SK-N-SH treated with all-trans-retinoic acid at 6 μM for 48 hours (cell line): ENCODE measurements at regions not wholly inside any gene's neighbourhood (a gene's known extent, or its start where the extent isn't known, plus 50 kb on each side); places are given as distances from the start of the nearest gene placed in this dataset.

Source experiments
- ATAC-seq: fragments of 200-7000 bp; cut with Tn5 transposase; 3 replicates; pipeline ENCODE4 v1.9.1; 2020; ENCODE audit warnings: mild to moderate bottlenecking, moderate library complexity
- ARNTL ChIP-seq: fragments of 450-650 bp; formaldehyde crosslinking; IDR thresholded peaks from 2 replicates; pipeline ENCODE4 v1.5.0; 2020; ENCODE audit warnings: low read depth, mild to moderate bottlenecking, moderate library complexity, borderline replicate concordance
- BACH2 ChIP-seq: fragments of 250-450 bp; sonication (Bioruptor Pico); IDR thresholded peaks from 2 replicates; pipeline ENCODE4 v1.9.0; 2021; ENCODE audit warnings: mild to moderate bottlenecking, borderline replicate concordance
- CREB5 ChIP-seq: fragments of 250-450 bp; sonication (Bioruptor Pico); IDR thresholded peaks from 2 replicates; pipeline ENCODE4 v1.5.1; 2020; ENCODE audit warnings: low read depth, mild to moderate bottlenecking, moderate library complexity
- CSDC2 ChIP-seq: fragments of 250-450 bp; sonication (Bioruptor Pico); IDR thresholded peaks from 2 replicates; pipeline ENCODE4 v1.5.0; 2020; ENCODE audit warnings: mild to moderate bottlenecking, moderate library complexity
- CSRNP3 ChIP-seq: fragments of 250-450 bp; sonication (Bioruptor Pico); IDR thresholded peaks from 2 replicates; pipeline ENCODE4 v1.5.1; 2021; ENCODE audit warnings: mild to moderate bottlenecking, moderate library complexity
- ESRRG ChIP-seq: fragments of 250-450 bp; sonication (Bioruptor Pico); IDR thresholded peaks from 2 replicates; pipeline ENCODE4 v1.6.1; 2021; ENCODE audit warnings: mild to moderate bottlenecking
- GLIS3 ChIP-seq: fragments of 250-450 bp; sonication (Bioruptor Pico); IDR thresholded peaks from 2 replicates; pipeline ENCODE4 v1.5.0; 2020; ENCODE audit warnings: mild to moderate bottlenecking, moderate library complexity
- OSR1 ChIP-seq: fragments of 250-450 bp; sonication (Bioruptor Pico); IDR thresholded peaks from 2 replicates; pipeline ENCODE4 v1.8.0; 2022; ENCODE audit warnings: moderate library complexity, mild to moderate bottlenecking, inconsistent platforms
- PATZ1 ChIP-seq: fragments of 250-450 bp; sonication (Bioruptor Pico); IDR thresholded peaks from 2 replicates; pipeline ENCODE4 v1.8.0; 2020; ENCODE audit warnings: mild to moderate bottlenecking, moderate library complexity, borderline replicate concordance
- POU6F1 ChIP-seq: fragments of 250-450 bp; sonication (Bioruptor Pico); IDR thresholded peaks from 2 replicates; pipeline ENCODE4 v1.8.0; 2021; ENCODE audit warnings: low read depth, mild to moderate bottlenecking, moderate library complexity, borderline replicate concordance
- PPARA ChIP-seq: fragments of 250-450 bp; sonication (Bioruptor Pico); IDR thresholded peaks from 2 replicates; pipeline ENCODE4 v1.5.0; 2020; ENCODE audit warnings: mild to moderate bottlenecking, borderline replicate concordance
- RARB ChIP-seq: fragments of 250-450 bp; sonication (Bioruptor Pico); IDR thresholded peaks from 2 replicates; pipeline ENCODE4 v1.8.0; 2021; ENCODE audit warnings: mild to moderate bottlenecking, moderate library complexity
- SNAI2 ChIP-seq: fragments of 250-450 bp; sonication (Bioruptor Pico); IDR thresholded peaks from 2 replicates; pipeline ENCODE4 v1.5.0; 2020; ENCODE audit warnings: mild to moderate bottlenecking, moderate library complexity
- TCF4 ChIP-seq: fragments of 250-450 bp; sonication (Bioruptor Pico); IDR thresholded peaks from 2 replicates; pipeline ENCODE4 v1.8.0; 2021; ENCODE audit warnings: mild to moderate bottlenecking, moderate library complexity, borderline replicate concordance
- TOX ChIP-seq: fragments of 250-450 bp; sonication (Bioruptor Pico); IDR thresholded peaks from 2 replicates; pipeline ENCODE4 v1.8.0; 2021; ENCODE audit warnings: mild to moderate bottlenecking, moderate library complexity, borderline replicate concordance
- TSHZ2 ChIP-seq: fragments of 250-450 bp; sonication (Bioruptor Pico); IDR thresholded peaks from 2 replicates; pipeline ENCODE4 v1.5.0; 2020; ENCODE audit warnings: mild to moderate bottlenecking, moderate library complexity
- ZC3H10 ChIP-seq: fragments of 250-450 bp; sonication (Bioruptor Pico); IDR thresholded peaks from 2 replicates; pipeline ENCODE4 v1.5.1; 2021; ENCODE audit warnings: mild to moderate bottlenecking, moderate library complexity
- ZFP3 ChIP-seq: fragments of 250-450 bp; sonication (Bioruptor Pico); IDR thresholded peaks from 2 replicates; pipeline ENCODE4 v1.5.0; 2020; ENCODE audit warnings: mild to moderate bottlenecking, moderate library complexity
- ZFP30 ChIP-seq: fragments of 450-650 bp; formaldehyde crosslinking; IDR thresholded peaks from 2 replicates; pipeline ENCODE4 v1.5.0; 2022; ENCODE audit warnings: mild to moderate bottlenecking, moderate library complexity
- ZNF565 ChIP-seq: fragments of 450-650 bp; formaldehyde crosslinking; conservative IDR thresholded peaks from 2 replicates; pipeline ENCODE4 v1.5.0; 2020; ENCODE audit warnings: low read depth, mild to moderate bottlenecking, moderate library complexity
- ZNF70 ChIP-seq: fragments of 450-650 bp; formaldehyde crosslinking; IDR thresholded peaks from 2 replicates; pipeline ENCODE4 v1.5.0; 2020; ENCODE audit warnings: mild to moderate bottlenecking, moderate library complexity
- ZNF8 ChIP-seq: fragments of 450-650 bp; formaldehyde crosslinking; IDR thresholded peaks from 2 replicates; pipeline ENCODE4 v1.5.0; 2020; ENCODE audit warnings: mild to moderate bottlenecking, moderate library complexity

GRCh38 chr6:11947063-11947462 lies 65.0 kb upstream of the HIVEP1 start:
- no peak for ATAC-seq
- no peak for TF ChIP-seq CSRNP3 (CRISPR knock-in tag)
- TF ChIP-seq RARB (CRISPR knock-in tag), result no peak
- no peak for TF ChIP-seq PATZ1
- TF ChIP-seq BACH2 (CRISPR knock-in tag), result no peak
- TF ChIP-seq ZNF8, result no peak
- TF ChIP-seq TSHZ2 (CRISPR knock-in tag), result no peak
- TF ChIP-seq ZFP3, result no peak
- no peak for TF ChIP-seq ZFP30 (CRISPR knock-in tag)
- no peak for TF ChIP-seq ZNF70 (CRISPR knock-in tag)

- no peak for ATAC-seq
- no peak for TF ChIP-seq TCF4 (CRISPR knock-in tag)
- TF ChIP-seq ARNTL (CRISPR knock-in tag), result no peak
- no peak for TF ChIP-seq RARB (CRISPR knock-in tag)
- TF ChIP-seq CSRNP3 (CRISPR knock-in tag), result no peak
- no peak for TF ChIP-seq ZNF8
- TF ChIP-seq OSR1, result no peak
- TF ChIP-seq TOX (CRISPR knock-in tag), result no peak
- no peak for TF ChIP-seq CSDC2
- TF ChIP-seq ZFP30 (CRISPR knock-in tag), result no peak
- TF ChIP-seq, all 23 proteins: peak for 0
These were observed 68.0 kb upstream of the HIVEP1 start for GRCh38 chr6:11944111-11944510.

- TF ChIP-seq ZC3H10 (CRISPR knock-in tag) (no peak), BACH2 (CRISPR knock-in tag) (no peak), ZNF70 (CRISPR knock-in tag) (no peak), CSRNP3 (CRISPR knock-in tag) (no peak), ZFP30 (CRISPR knock-in tag) (no peak), RARB (CRISPR knock-in tag) (no peak), TSHZ2 (CRISPR knock-in tag) (no peak), ZFP3 (no peak), ZNF8 (no peak), POU6F1 (CRISPR knock-in tag) (no peak), PPARA (no peak), ESRRG (CRISPR knock-in tag) (no peak), TCF4 (CRISPR knock-in tag) (no peak), CREB5 (CRISPR knock-in tag) (no peak), CSDC2 (no peak), GLIS3 (CRISPR knock-in tag) (no peak), ZNF565 (CRISPR knock-in tag) (no peak), OSR1 (no peak), SNAI2 (CRISPR knock-in tag) (no peak), ARNTL (CRISPR knock-in tag) (no peak)
- no peak for ATAC-seq
These were observed 69.1 kb upstream of the HIVEP1 start for GRCh38 chr6:11943060-11943459.
